ENCODE measurements at regions not wholly inside any gene's neighbourhood (a gene's known extent, or its start where the extent isn't known, plus 50 kb on each side); places are given as distances from the start of the nearest gene placed in this dataset.
"Not testable (repeated sequence)": the region's sequence is repeated elsewhere in the genome, so short reads cannot be mapped to it uniquely, and the experiment has no call there.

GRCh38 chr4:138579146-138579545 lies 337.0 kb upstream of the SLC7A11 start:
- Histone ChIP-seq H3K4me3 (no peak overlapping the region), H3K9me3 (peaks cover 0 to 57% (median 8%) of the 10 kb centered on the region in 4 donors), H3K27me3 (no peaks in the 10 kb centered on the region), H3K4me1 (no peaks in the 10 kb centered on the region), H3K36me3 (no peaks in the 10 kb centered on the region), H3K27ac (no peak overlapping the region)
- DNase-seq (ENCODE audit: low spot score in 2 of 2): no peak
- WGBS, 2 donors: 93 to 96% methylated on average over 2 of the region's 2 CpGs
- TF ChIP-seq CTCF (IDR thresholded peaks at IDR 0.05) (no peak), EP300 (IDR thresholded peaks at IDR 0.05) (no peak), POLR2A (IDR thresholded peaks at IDR 0.05) (no peak)

- H3K27me3 ChIP-seq; H3K36me3 ChIP-seq; H3K27ac ChIP-seq; DNase-seq (ENCODE audit: low spot score in 2 of 2); H3K4me3 ChIP-seq; H3K4me1 ChIP-seq: not testable (repeated sequence)
- 90 to 92% methylated on average over 3 of the region's 3 CpGs for WGBS, 2 donors
- H3K9me3 ChIP-seq: peaks cover 0 to 57% (median 8%) of the 10 kb centered on the region in 4 donors
These were observed 335.7 kb upstream of the SLC7A11 start for GRCh38 chr4:138577826-138578225.

- DNase-seq (ENCODE audit: low spot score in 2 of 2): no peak
- Histone ChIP-seq H3K4me3 (no peak overlapping the region), H3K27ac (no peak overlapping the region), H3K9me3 (peaks cover 0 to 57% (median 8%) of the 10 kb centered on the region in 4 donors), H3K27me3 (no peaks in the 10 kb centered on the region), H3K4me1 (peaks cover 0 to 4% (median 0%) of the 10 kb centered on the region in 4 donors), H3K36me3 (no peaks in the 10 kb centered on the region)
- no peak for TF ChIP-seq POLR2A (IDR thresholded peaks at IDR 0.05)
- TF ChIP-seq EP300 (IDR thresholded peaks at IDR 0.05): no peak
- no peak for TF ChIP-seq CTCF (IDR thresholded peaks at IDR 0.05)
These were observed 335.0 kb upstream of the SLC7A11 start for GRCh38 chr4:138577145-138577544.

GRCh38 chr4:138576684-138577083 lies 334.5 kb upstream of the SLC7A11 start:
- no peak overlapping the region for H3K4me3 ChIP-seq
- TF ChIP-seq CTCF (IDR thresholded peaks at IDR 0.05) (no peak), EP300 (IDR thresholded peaks at IDR 0.05) (no peak), POLR2A (IDR thresholded peaks at IDR 0.05) (no peak)
- H3K27me3 ChIP-seq: no peaks in the 10 kb centered on the region
- H3K4me1 ChIP-seq: peaks cover 0 to 4% (median 0%) of the 10 kb centered on the region in 4 donors
- H3K27ac ChIP-seq: no peak overlapping the region
- no peak for DNase-seq (ENCODE audit: low spot score in 2 of 2)
- peaks cover 0 to 55% (median 8%) of the 10 kb centered on the region in 4 donors for H3K9me3 ChIP-seq
- 57 to 67% methylated on average over 3 of the region's 3 CpGs for WGBS, 2 donors
- no peaks in the 10 kb centered on the region for H3K36me3 ChIP-seq

GRCh38 chr4:138573246-138573645 lies 331.1 kb upstream of the SLC7A11 start:
- no peaks in the 10 kb centered on the region for H3K36me3 ChIP-seq
- peaks cover 0 to 24% (median 6%) of the 10 kb centered on the region in 4 donors for H3K9me3 ChIP-seq
- DNase-seq (ENCODE audit: low spot score in 2 of 2): no peak
- H3K4me3 ChIP-seq: no peak overlapping the region
- H3K27ac ChIP-seq: no peak overlapping the region
- peaks cover 0 to 4% (median 0%) of the 10 kb centered on the region in 4 donors for H3K4me1 ChIP-seq
- TF ChIP-seq POLR2A (IDR thresholded peaks at IDR 0.05) (no peak), CTCF (IDR thresholded peaks at IDR 0.05) (no peak)
- H3K27me3 ChIP-seq: no peaks in the 10 kb centered on the region
- 46 to 58% methylated on average over 3 of the region's 3 CpGs for WGBS, 2 donors

GRCh38 chr4:138572007-138572406 lies 329.9 kb upstream of the SLC7A11 start:
- Histone ChIP-seq H3K4me3 (no peak overlapping the region), H3K4me1 (peaks cover 0 to 4% (median 0%) of the 10 kb centered on the region in 4 donors), H3K27ac (no peak overlapping the region), H3K9me3 (peaks cover 0 to 12% (median under 1%) of the 10 kb centered on the region in 4 donors), H3K36me3 (no peaks in the 10 kb centered on the region), H3K27me3 (no peaks in the 10 kb centered on the region)
- TF ChIP-seq CTCF (IDR thresholded peaks at IDR 0.05) (no peak), POLR2A (IDR thresholded peaks at IDR 0.05) (no peak), EP300 (IDR thresholded peaks at IDR 0.05) (no peak)
- DNase-seq (ENCODE audit: low spot score in 2 of 2): no peak
- WGBS, 2 donors: 78 to 86% methylated on average over 2 of the region's 2 CpGs
